ENCODE measurements at regions not wholly inside any gene's neighbourhood (a gene's known extent, or its start where the extent isn't known, plus 50 kb on each side); places are given as distances from the start of the nearest gene placed in this dataset.

- TF ChIP-seq CTCF (IDR thresholded peaks at IDR 0.05) (no peak), EZH2phosphoT487 (IDR thresholded peaks at IDR 0.05) (no peak), EZH2 (IDR thresholded peaks at IDR 0.05) (no peak)
These were observed 306.6 kb upstream of the PFKP start for GRCh38 chr10:2760736-2761135.
